ENCODE measurements at regions not wholly inside any gene's neighbourhood (a gene's known extent, or its start where the extent isn't known, plus 50 kb on each side); places are given as distances from the start of the nearest gene placed in this dataset.

DNA sequence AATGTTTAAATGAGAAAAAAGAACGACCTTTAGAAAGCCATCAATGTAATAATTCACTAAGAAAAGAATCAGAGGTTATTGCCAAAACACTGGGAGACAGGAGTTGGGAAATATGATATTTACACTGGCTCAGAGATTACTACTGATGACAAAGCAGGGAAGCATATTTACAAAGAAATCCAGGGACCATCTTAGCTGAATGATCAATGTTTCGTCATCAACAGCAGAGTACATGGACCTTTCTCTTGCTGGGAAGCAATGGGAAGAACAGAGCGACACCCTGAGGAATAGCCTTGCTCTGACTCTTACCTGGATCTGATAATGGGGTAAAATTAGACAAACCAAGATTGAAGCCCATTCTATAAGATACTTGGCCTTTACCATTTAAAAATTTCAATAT is 1293.5 kb downstream of the XPNPEP1 start:
- TF ChIP-seq, protein P1, sequence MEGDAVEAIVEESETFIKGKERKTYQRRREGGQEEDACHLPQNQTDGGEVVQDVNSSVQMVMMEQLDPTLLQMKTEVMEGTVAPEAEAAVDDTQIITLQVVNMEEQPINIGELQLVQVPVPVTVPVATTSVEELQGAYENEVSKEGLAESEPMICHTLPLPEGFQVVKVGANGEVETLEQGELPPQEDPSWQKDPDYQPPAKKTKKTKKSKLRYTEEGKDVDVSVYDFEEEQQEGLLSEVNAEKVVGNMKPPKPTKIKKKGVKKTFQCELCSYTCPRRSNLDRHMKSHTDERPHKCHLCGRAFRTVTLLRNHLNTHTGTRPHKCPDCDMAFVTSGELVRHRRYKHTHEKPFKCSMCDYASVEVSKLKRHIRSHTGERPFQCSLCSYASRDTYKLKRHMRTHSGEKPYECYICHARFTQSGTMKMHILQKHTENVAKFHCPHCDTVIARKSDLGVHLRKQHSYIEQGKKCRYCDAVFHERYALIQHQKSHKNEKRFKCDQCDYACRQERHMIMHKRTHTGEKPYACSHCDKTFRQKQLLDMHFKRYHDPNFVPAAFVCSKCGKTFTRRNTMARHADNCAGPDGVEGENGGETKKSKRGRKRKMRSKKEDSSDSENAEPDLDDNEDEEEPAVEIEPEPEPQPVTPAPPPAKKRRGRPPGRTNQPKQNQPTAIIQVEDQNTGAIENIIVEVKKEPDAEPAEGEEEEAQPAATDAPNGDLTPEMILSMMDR (IDR thresholded peaks at IDR 0.05) = no peak
- TF ChIP-seq SIN3A (IDR thresholded peaks at IDR 0.05; ENCODE audit: borderline replicate concordance, insufficient read depth, low read depth, low read length) (no peak), TCF7L2 (IDR thresholded peaks at IDR 0.05; ENCODE audit: low read depth, low read length) (no peak), POLR2AphosphoS5 (IDR thresholded peaks at IDR 0.05; ENCODE audit: low read depth, low read length) (no peak)
- TF ChIP-seq, protein P2, sequence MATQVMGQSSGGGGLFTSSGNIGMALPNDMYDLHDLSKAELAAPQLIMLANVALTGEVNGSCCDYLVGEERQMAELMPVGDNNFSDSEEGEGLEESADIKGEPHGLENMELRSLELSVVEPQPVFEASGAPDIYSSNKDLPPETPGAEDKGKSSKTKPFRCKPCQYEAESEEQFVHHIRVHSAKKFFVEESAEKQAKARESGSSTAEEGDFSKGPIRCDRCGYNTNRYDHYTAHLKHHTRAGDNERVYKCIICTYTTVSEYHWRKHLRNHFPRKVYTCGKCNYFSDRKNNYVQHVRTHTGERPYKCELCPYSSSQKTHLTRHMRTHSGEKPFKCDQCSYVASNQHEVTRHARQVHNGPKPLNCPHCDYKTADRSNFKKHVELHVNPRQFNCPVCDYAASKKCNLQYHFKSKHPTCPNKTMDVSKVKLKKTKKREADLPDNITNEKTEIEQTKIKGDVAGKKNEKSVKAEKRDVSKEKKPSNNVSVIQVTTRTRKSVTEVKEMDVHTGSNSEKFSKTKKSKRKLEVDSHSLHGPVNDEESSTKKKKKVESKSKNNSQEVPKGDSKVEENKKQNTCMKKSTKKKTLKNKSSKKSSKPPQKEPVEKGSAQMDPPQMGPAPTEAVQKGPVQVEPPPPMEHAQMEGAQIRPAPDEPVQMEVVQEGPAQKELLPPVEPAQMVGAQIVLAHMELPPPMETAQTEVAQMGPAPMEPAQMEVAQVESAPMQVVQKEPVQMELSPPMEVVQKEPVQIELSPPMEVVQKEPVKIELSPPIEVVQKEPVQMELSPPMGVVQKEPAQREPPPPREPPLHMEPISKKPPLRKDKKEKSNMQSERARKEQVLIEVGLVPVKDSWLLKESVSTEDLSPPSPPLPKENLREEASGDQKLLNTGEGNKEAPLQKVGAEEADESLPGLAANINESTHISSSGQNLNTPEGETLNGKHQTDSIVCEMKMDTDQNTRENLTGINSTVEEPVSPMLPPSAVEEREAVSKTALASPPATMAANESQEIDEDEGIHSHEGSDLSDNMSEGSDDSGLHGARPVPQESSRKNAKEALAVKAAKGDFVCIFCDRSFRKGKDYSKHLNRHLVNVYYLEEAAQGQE (IDR thresholded peaks at IDR 0.05; ENCODE audit: insufficient read depth in 1 of 2, low read depth in 2 of 2, low read length in 1 of 2) = no peak

All from Panc1 (cell line).